Forelimb muscle (tissue), 1 donor: ENCODE measurements at regions not wholly inside any gene's neighbourhood (a gene's known extent, or its start where the extent isn't known, plus 50 kb on each side); places are given as distances from the start of the nearest gene placed in this dataset.

Experiments used
- DNase-seq: peaks from one replicate; pipeline ENCODE4 v3.0.0-alpha.2; 2013; ENCODE audit warnings: low read depth

GRCh38 chr10:33126742-33127141 lies 168.7 kb upstream of the ITGB1 start:
- no peak for DNase-seq

- DNase-seq = no peak
Observed at GRCh38 chr10:33125522-33126517, 167.8 kb upstream of the ITGB1 start.

DNA sequence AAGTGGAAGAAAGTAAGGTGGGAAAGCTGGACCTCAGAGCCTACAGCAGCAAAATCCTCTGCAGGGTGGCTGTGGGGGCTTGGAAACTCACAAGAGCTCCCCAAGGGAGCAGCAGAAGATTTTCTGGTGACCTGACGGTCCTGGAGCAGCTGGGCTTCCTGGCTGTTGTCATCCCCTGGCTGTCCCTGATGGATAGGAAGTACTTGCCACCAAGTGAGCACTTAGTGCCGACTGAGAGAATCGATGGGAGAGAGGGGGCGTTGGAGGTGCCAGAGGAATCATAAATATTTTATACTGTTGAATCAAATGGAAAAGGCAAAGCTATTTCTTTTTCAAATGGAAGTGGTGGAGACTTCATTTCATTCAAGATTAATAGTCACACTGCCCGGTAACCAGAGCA lies 167.1 kb upstream of the ITGB1 start:
- DNase-seq = no peak

DNA sequence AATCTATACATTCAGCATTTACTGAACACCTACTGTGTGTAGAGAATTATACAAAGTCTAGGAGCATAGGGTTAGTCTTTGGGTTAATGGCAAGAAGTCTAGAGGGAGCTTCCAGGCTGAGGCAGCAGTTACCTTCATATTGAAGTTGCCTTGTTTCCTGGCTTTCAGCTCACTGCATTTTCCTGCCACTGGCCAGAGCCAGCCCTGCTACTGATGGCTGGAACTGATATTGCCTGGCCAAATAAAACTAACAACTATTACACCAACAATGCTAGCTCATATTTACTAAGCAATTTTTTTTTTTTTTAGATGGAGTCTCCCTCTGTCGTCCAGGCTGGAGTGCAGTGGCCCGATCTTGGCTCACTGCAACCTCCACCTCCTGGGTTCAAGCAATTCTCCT lies 165.7 kb upstream of the ITGB1 start:
- DNase-seq = no peak

DNA sequence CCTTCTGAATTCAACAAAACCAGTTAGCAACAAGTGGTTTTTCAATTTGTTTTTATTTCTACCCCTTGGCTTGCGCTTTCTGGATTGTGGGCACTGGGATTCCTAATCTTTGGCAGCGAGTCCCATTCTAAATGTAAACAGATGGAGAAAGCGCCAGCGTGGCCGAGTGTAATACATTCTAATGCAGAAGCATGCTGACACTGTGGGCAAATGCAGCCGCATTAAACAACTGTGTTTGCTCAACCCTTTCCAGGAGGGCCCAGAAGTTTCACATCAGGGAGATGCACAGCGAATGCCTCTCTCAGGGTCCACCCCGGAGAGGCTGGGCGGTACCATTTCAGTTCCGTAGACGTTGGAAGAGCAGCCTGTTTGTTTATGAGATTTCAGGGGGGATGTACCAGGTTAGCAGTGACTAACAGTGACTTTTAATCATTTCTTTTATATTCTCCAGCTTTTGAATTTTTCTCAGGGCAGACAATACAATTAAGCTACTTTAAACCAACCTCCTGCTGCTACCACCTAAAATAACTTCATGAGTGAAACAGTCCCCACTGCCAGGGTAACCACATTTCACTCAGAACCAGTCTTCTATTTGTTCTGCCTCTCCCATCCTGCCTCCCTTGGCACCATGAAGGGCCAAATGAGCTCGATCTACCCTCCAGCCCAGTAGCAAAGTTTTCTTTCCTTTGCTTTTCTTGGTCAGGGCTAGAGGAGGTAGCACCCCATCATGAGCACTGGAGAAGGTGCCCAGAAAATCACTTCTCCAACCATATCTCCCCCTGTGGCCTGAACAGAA lies 164.2 kb upstream of the ITGB1 start:
- DNase-seq = no peak

- no peak for DNase-seq
Observed at GRCh38 chr10:33120700-33121099, 162.7 kb upstream of the ITGB1 start.

DNA sequence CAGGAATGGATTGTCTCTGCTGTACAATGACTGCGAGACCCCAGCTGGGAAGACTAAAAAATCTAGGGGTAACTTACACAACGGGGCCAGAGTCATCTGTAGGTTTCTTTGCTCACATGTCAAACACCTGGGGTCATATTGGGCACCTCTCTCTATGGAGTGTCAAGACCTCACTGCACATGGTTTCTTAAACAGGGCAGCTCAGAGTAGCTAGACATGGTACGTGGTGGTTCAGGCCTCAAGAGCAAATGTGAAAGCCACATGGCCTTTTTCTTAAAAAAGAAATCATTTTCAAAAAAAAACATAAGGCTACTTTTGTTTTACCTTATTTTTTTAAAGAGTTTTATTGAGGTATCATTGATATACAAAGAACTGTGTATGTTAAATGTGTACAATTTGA lies 162.2 kb upstream of the ITGB1 start:
- DNase-seq = no peak

GRCh38 chr10:33117816-33118215 lies 159.8 kb upstream of the ITGB1 start:
- no peak for DNase-seq

- no peak for DNase-seq
Observed at GRCh38 chr10:33117230-33117629, 159.2 kb upstream of the ITGB1 start.

DNA sequence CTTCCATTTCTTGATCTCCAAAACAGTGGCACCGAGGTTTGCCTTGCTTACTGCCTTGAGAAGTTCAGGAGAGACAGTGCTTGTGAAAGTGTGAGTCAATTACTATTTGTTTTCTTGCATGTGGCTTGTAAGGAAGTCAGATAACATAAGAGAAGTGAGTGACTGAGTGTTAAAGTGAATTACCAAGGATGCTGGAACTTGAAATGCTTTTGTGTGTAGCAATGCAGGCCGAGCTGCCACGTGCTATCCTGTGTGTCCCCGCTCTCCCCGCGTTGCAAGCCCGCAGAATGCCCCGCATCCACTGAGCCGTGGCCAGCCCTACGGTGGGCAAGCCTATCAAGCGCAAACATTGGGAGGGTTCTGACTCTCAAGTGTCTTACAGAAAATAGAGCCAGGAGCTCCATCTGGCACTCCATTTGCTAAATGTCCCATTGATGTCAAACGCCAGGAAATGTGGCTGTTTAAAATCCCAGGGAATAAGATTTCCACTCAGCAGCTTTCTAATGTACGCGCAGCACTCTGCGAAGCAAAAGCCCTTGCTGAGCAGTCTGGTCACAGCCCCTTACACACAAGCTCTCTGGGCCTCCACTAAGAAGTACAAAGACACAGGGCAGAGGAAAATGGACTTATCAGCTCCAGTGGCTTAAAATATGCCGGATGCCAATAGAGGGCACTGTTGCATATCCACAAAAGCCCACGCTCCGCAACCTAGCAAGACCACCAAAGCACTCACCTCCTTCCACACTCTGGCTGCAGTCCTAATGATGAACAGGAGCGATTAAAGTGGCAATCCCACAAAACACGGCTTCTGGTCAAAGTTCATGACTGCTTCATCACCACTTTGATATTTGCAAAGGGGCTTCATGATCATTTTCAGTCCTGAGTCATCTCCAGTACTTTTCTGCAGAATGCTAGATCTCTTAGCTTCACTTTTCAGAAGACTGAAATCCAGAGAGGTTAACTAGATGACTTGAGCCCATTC lies 158.0 kb upstream of the ITGB1 start:
- DNase-seq = no peak

GRCh38 chr10:33114451-33114952 lies 156.5 kb upstream of the ITGB1 start:
- no peak for DNase-seq

- no peak for DNase-seq
Observed at GRCh38 chr10:33113466-33113865, 155.4 kb upstream of the ITGB1 start.

DNA sequence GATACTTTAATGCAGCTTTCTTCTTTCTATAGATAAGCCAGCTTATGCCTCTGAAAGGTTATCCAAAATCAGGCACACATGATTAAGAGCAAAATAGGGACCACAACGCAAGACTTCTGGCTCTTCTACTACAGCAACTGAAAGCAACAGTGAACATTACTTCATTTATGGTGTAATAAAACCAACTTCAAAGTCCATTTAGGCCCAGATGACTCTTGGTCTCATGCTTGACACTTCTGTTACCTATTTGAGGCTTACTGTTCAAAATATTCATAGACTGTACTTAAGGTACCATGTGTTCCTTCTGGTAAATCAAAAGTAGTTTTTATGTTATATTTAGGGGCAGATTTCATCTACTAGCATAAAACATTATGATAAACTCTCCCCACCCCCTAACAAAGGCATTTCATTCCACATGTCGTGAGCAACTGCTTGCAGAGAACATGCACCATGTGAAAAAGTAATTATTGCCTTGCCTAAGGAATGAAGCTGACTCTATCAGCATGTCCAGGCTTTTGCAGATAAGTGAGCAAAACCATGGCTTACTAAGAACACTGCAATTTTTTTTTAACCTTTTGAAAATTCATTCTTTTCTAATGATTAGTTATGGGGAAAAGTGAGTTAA lies 154.9 kb upstream of the ITGB1 start:
- DNase-seq = no peak

- DNase-seq = no peak
Observed at GRCh38 chr10:33111488-33112051, 153.5 kb upstream of the ITGB1 start.

DNA sequence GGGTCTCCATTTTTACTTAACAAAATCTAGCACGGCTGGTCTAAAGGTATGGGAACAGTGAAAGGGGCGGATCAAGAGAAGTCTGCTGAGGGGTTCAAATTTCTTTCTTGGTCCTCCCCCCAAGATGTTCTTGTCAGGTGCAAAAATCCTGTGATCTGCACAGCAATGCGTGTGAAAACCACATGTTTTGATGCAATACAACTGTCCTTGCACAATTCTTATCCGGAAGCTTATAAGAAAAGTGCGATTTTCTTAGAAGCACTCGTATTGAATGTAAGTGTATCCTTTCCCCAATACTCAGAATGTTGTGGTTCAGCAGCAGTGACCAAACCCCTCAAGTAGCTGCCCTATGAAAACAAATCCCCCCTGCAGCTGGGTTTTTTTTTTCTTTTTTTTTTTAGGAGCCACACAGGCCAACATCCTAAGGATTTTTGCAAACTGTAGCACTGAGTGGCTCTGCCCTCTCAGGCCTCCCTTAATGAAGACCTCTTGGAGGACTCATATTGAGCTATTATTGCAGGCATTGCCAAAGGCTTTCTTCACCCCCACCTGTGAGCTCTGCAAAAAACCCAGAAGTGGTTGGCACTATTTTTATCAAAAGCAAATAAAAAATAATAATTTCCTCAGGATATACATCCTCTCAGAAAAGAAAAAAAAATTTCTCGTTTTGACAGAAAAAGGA lies 151.9 kb upstream of the ITGB1 start:
- no peak for DNase-seq

DNA sequence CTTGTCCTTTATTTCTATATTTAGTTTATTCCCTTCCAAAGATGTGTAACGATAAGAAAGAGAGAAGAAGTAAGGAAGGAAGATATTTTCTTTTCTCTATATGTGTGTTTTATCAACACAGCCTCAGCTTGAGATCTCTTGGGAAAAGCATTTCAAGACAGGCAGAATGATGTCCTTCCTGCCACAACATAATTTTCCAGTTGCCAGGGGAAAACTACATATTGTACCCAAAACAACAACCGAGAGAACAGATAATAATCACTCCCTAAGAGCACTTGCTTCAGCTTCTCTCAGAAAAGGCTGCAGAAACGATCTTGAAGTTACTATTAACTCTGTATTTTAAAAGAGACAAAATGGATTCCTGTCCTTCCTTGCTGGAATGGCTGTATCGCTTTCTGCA lies 151.4 kb upstream of the ITGB1 start:
- DNase-seq = no peak

GRCh38 chr10:33107953-33108352 lies 149.9 kb upstream of the ITGB1 start:
- DNase-seq = no peak

- DNase-seq = no peak
Observed at GRCh38 chr10:33106767-33107166, 148.7 kb upstream of the ITGB1 start.

DNA sequence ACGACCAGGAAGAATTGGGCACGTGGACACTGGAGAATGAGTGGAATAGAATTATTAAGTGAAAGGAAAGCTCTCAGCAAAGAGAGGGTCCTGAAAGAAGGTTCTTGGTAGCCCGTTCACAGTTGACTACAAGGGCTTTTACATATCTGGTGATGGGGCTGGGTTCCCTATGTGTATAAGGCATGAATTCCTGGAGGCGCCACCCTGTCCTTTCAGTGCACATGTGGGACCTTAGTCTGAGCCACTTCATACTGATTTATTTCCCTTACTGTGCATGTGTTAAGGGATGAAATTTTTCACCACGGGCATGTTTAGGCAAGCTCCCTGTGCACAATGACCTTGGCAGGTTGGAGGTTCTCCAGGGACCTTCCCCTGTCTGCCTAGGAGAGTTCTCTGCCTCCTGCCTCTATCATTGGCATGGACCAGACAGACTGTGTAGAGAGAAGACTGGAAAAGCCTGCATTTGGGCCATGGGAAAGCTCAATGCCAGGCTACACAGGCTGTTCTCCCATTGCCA lies 145.9 kb upstream of the ITGB1 start:
- DNase-seq = no peak

- no peak for DNase-seq
Observed at GRCh38 chr10:33102071-33102470, 144.0 kb upstream of the ITGB1 start.
